MM.1S (cell line): ENCODE measurements at regions not wholly inside any gene's neighbourhood (a gene's known extent, or its start where the extent isn't known, plus 50 kb on each side); places are given as distances from the start of the nearest gene placed in this dataset.

Source experiments
- DNase-seq: peaks from one replicate; pipeline ENCODE4 v3.0.0-alpha.2; 2015
- H2AFZ ChIP-seq: fragments of 300-600 bp; sonication (generic); 2 replicates; pipeline ENCODE4 v1.6.0; 2016; ENCODE audit warnings: antibody characterized with exemption, low read length
- H3F3A ChIP-seq: fragments of 300-600 bp; sonication (generic); 2 replicates; pipeline ENCODE4 v1.6.1; 2016; ENCODE audit warnings: mild to moderate bottlenecking, antibody characterized with exemption, low read length, moderate library complexity, mixed read lengths; ENCODE audit not compliant: insufficient read depth
- H3K27ac ChIP-seq: fragments of 300-600 bp; sonication (generic); 2 replicates; pipeline ENCODE4 v1.5.1; 2016; ENCODE audit warnings: mild to moderate bottlenecking, low read length
- H3K27me3 ChIP-seq: fragments of 300-600 bp; sonication (generic); replicated peaks from 2 replicates; pipeline ENCODE4 v1.6.0; 2016; ENCODE audit warnings: low read length; ENCODE audit not compliant: insufficient read depth
- H3K36me3 ChIP-seq: fragments of 300-600 bp; sonication (generic); replicated peaks from 2 replicates; pipeline ENCODE4 v1.6.1; 2016; ENCODE audit warnings: mild to moderate bottlenecking, low read length, mixed read lengths; ENCODE audit not compliant: insufficient read depth
- H3K4me1 ChIP-seq: fragments of 300-600 bp; sonication (generic); 2 replicates; pipeline ENCODE4 v1.6.1; 2016; ENCODE audit warnings: low read length, mixed read lengths
- H3K4me2 ChIP-seq: fragments of 300-600 bp; sonication (generic); 2 replicates; pipeline ENCODE4 v1.6.0; 2016; ENCODE audit warnings: low read depth, low read length
- H3K4me3 ChIP-seq: fragments of 300-600 bp; sonication (generic); 2 replicates; pipeline ENCODE4 v1.5.1; 2016; ENCODE audit warnings: low read length, mixed read lengths
- H3K79me2 ChIP-seq: fragments of 300-600 bp; sonication (generic); 2 replicates; pipeline ENCODE4 v1.6.1; 2016; ENCODE audit warnings: mixed run types, low read length, mixed read lengths
- H3K9ac ChIP-seq: fragments of 300-600 bp; sonication (generic); 2 replicates; pipeline ENCODE4 v1.6.1; 2016; ENCODE audit warnings: low read length, mixed read lengths
- H3K9me2 ChIP-seq: fragments of 300-600 bp; sonication (generic); replicated peaks from 2 replicates; pipeline ENCODE4 v1.6.1; 2016; ENCODE audit warnings: mild to moderate bottlenecking, low read length, mixed read lengths; ENCODE audit not compliant: insufficient read depth
- H3K9me3 ChIP-seq: fragments of 300-600 bp; sonication (generic); replicated peaks from 2 replicates; pipeline ENCODE4 v1.6.1; 2016; ENCODE audit warnings: mild to moderate bottlenecking, low read length, mixed read lengths; ENCODE audit not compliant: insufficient read depth
- H4K20me1 ChIP-seq: fragments of 300-600 bp; sonication (generic); 2 replicates; pipeline ENCODE4 v1.6.1; 2016; ENCODE audit warnings: mild to moderate bottlenecking, low read length, moderate library complexity, mixed read lengths; ENCODE audit not compliant: insufficient read depth
- CTCF ChIP-seq: fragments of 300-600 bp; sonication (generic); IDR thresholded peaks from 2 replicates; pipeline ENCODE4 v1.5.1; 2016; ENCODE audit warnings: antibody characterized with exemption, low read length, mixed read lengths
- EZH2 ChIP-seq: fragments of 300-600 bp; sonication (generic); optimal IDR thresholded peaks from 2 replicates; pipeline ENCODE3; 2017; ENCODE audit warnings: low read depth, mild to moderate bottlenecking, antibody characterized with exemption, low read length, mixed read lengths
- EZH2phosphoT487 ChIP-seq: fragments of 300-600 bp; sonication (generic); IDR thresholded peaks from 2 replicates; pipeline ENCODE4 v1.6.1; 2018; ENCODE audit warnings: antibody characterized with exemption, low read length

- Histone ChIP-seq H3K4me3 (no peak overlapping the region), H3K36me3 (no peaks in the 10 kb centered on the region), H3K4me1 (no peaks in the 10 kb centered on the region), H4K20me1 (no peaks in the 10 kb centered on the region), H3K79me2 (no peaks in the 10 kb centered on the region), H3K4me2 (no peak overlapping the region), H3K9ac (no peak overlapping the region), H3F3A (no peaks in the 10 kb centered on the region), H3K9me3 (no peaks in the 10 kb centered on the region), H2AFZ (no peak overlapping the region), H3K9me2 (no peaks in the 10 kb centered on the region), H3K27me3 (no peaks in the 10 kb centered on the region), H3K27ac (no peak overlapping the region)
- TF ChIP-seq EZH2 (no peak), CTCF (no peak), EZH2phosphoT487 (no peak)
- DNase-seq = no peak
Observed at GRCh38 chr17:77740481-77740880, 218.0 kb upstream of the TNRC6C start.

GRCh38 chr17:77741109-77741508 lies 217.4 kb upstream of the TNRC6C start:
- no peak for TF ChIP-seq EZH2phosphoT487
- TF ChIP-seq CTCF = peak; percentile 76
- TF ChIP-seq EZH2 = no peak
- DNase-seq = no peak
- Histone ChIP-seq H3K9me3 (no peaks in the 10 kb centered on the region), H3K4me3 (no peak overlapping the region), H3K79me2 (no peaks in the 10 kb centered on the region), H3K4me2 (no peak overlapping the region), H4K20me1 (no peaks in the 10 kb centered on the region), H3K27me3 (no peaks in the 10 kb centered on the region), H3K9ac (no peak overlapping the region), H3K27ac (no peak overlapping the region), H3K36me3 (no peaks in the 10 kb centered on the region), H2AFZ (no peak overlapping the region), H3F3A (no peaks in the 10 kb centered on the region), H3K4me1 (no peaks in the 10 kb centered on the region), H3K9me2 (no peaks in the 10 kb centered on the region)

- Histone ChIP-seq H3K36me3 (no peaks in the 10 kb centered on the region), H3K79me2 (no peaks in the 10 kb centered on the region), H3K4me2 (no peak overlapping the region), H3K9me2 (no peaks in the 10 kb centered on the region), H3K9me3 (no peaks in the 10 kb centered on the region), H3K4me3 (no peak overlapping the region), H3K27me3 (no peaks in the 10 kb centered on the region), H3K27ac (no peak overlapping the region), H3K9ac (no peak overlapping the region), H2AFZ (no peak overlapping the region), H4K20me1 (no peaks in the 10 kb centered on the region), H3F3A (no peaks in the 10 kb centered on the region), H3K4me1 (no peaks in the 10 kb centered on the region)
- DNase-seq = no peak
- TF ChIP-seq EZH2 = no peak
- no peak for TF ChIP-seq CTCF
- no peak for TF ChIP-seq EZH2phosphoT487
Observed at GRCh38 chr17:77742579-77742978, 215.9 kb upstream of the TNRC6C start.
